Central memory CD8-positive, alpha-beta T cell (primary cell): ENCODE measurements at regions not wholly inside any gene's neighbourhood (a gene's known extent, or its start where the extent isn't known, plus 50 kb on each side); places are given as distances from the start of the nearest gene placed in this dataset.
"Not testable (repeated sequence)": the region's sequence is repeated elsewhere in the genome, so short reads cannot be mapped to it uniquely, and the experiment has no call there.

Experiments
- ATAC-seq: fragments of 150-1000 bp; cut with Tn5 transposase; replicated peaks from 2 replicates; pipeline ENCODE4 v1.10.0; 2022; ENCODE audit warnings: mild to moderate bottlenecking, moderate FRiP score, moderate number of reproducible peaks; ENCODE audit not compliant: poor library complexity, severe bottlenecking; ENCODE audit errors: extremely low read depth
- DNase-seq, 2 donors: peaks; one replicate each; pipeline ENCODE4 v3.0.0; 2021; ENCODE audit warnings: low spot score in 2 of 2
- H3K27ac Mint-ChIP-seq: one replicate; pipeline ENCODE4 v1.8.0; 2022; ENCODE audit warnings: low read depth, mild to moderate bottlenecking, moderate library complexity, mixed read lengths
- H3K27me3 Mint-ChIP-seq: one replicate; pipeline ENCODE4 v1.8.0; 2022; ENCODE audit warnings: mixed read lengths
- H3K36me3 Mint-ChIP-seq: one replicate; pipeline ENCODE4 v1.8.0; 2022; ENCODE audit warnings: mild to moderate bottlenecking, moderate library complexity, mixed read lengths; ENCODE audit not compliant: insufficient read depth
- H3K4me1 Mint-ChIP-seq: one replicate; pipeline ENCODE4 v1.8.0; 2022; ENCODE audit warnings: mixed read lengths
- H3K4me3 Mint-ChIP-seq: one replicate; pipeline ENCODE4 v1.8.0; 2022; ENCODE audit warnings: mild to moderate bottlenecking, moderate library complexity, mixed read lengths
- H3K9me3 Mint-ChIP-seq: one replicate; pipeline ENCODE4 v1.8.0; 2022; ENCODE audit warnings: mixed read lengths

DNA sequence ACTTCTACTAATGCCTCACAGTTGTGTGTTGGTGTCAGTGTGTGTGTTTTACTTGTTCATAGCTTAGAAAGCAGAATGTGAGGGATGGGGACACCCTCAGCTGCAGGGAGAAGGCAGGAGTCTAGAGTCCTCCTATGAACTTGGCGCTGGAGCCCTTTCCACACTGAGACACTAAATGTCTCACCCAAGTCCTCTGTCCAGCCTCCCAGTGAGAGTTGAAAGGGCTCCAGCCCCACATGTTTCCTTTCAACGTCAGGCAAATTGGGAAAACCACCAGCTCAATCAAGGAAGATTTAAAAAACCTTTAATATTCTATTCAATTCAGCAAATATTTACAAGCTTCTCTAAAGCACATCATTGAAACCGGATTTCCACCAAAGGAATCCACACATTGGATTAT, 167.6 kb upstream of the MSX2 start:
- Mint-ChIP-seq H3K36me3 (no peaks in the 10 kb centered on the region), H3K27ac (no peak overlapping the region), H3K9me3 (peaks cover 18% of the 10 kb centered on the region), H3K27me3 (peaks cover 6% of the 10 kb centered on the region), H3K4me3 (no peak overlapping the region), H3K4me1 (no peaks in the 10 kb centered on the region)
- DNase-seq (no peak), ATAC-seq (no peak)

DNA sequence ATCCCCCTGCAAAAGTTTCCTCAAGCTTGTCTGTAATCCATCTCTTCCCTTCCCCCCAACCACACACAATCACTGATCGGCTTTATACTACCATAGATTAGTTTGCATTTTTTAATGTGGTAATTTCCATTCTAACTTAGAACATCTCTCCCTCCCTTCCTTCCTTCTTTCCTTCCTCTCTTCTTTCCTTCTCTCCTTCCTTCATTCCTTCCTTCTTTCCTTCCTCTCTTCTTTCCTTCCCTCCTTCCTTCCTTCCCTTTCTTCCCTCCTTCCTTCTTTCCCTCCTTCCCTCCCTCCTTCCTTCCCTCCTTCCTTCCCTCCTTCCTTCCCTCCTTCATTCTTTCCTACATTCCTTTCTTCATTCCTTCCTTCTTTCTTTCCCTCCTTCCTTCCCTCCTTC, 166.2 kb upstream of the MSX2 start:
- no peak overlapping the region for H3K4me3 Mint-ChIP-seq
- no peaks in the 10 kb centered on the region for H3K36me3 Mint-ChIP-seq
- H3K4me1 Mint-ChIP-seq: no peaks in the 10 kb centered on the region
- DNase-seq (no peak), ATAC-seq (no peak)
- peaks cover 11% of the 10 kb centered on the region for H3K27me3 Mint-ChIP-seq
- no peak overlapping the region for H3K27ac Mint-ChIP-seq
- peaks cover 23% of the 10 kb centered on the region for H3K9me3 Mint-ChIP-seq

DNA sequence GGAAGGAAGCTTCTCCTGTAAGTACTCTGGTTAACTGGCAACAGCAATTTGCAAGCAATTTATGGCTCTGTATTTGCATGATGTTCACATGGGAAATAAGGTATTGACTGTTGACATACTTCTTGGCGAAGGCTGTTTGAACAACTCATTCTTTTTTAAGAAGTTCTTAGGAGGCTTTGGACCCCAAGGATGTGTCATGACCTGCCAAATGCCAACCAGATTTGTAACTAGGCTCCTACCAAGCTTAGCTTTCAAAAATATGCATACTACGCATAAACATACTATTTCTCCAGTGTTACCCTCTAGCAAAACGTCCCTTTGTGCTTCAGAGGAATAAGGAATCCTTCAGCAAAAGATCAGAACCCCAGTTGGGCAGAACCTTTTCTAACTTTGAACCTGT, 165.2 kb upstream of the MSX2 start:
- no peaks in the 10 kb centered on the region for H3K4me1 Mint-ChIP-seq
- no peaks in the 10 kb centered on the region for H3K36me3 Mint-ChIP-seq
- H3K27me3 Mint-ChIP-seq: peaks cover 11% of the 10 kb centered on the region
- DNase-seq: no peak
- no peak for ATAC-seq
- no peak overlapping the region for H3K4me3 Mint-ChIP-seq
- no peak overlapping the region for H3K27ac Mint-ChIP-seq
- peaks cover 23% of the 10 kb centered on the region for H3K9me3 Mint-ChIP-seq

- Mint-ChIP-seq H3K27me3 (peaks cover 11% of the 10 kb centered on the region), H3K4me3 (no peak overlapping the region), H3K4me1 (no peaks in the 10 kb centered on the region), H3K27ac (no peak overlapping the region), H3K36me3 (no peaks in the 10 kb centered on the region), H3K9me3 (peaks cover 23% of the 10 kb centered on the region)
- ATAC-seq: no peak
- no peak for DNase-seq
These were observed 164.8 kb upstream of the MSX2 start for GRCh38 chr5:174559566-174560090.

- peaks cover 11% of the 10 kb centered on the region for H3K27me3 Mint-ChIP-seq
- DNase-seq (no peak), ATAC-seq (no peak)
- H3K4me3 Mint-ChIP-seq: no peak overlapping the region
- H3K36me3 Mint-ChIP-seq: no peaks in the 10 kb centered on the region
- H3K27ac Mint-ChIP-seq: no peak overlapping the region
- no peaks in the 10 kb centered on the region for H3K4me1 Mint-ChIP-seq
- peaks cover 21% of the 10 kb centered on the region for H3K9me3 Mint-ChIP-seq
These were observed 163.5 kb upstream of the MSX2 start for GRCh38 chr5:174560861-174561260.

DNA sequence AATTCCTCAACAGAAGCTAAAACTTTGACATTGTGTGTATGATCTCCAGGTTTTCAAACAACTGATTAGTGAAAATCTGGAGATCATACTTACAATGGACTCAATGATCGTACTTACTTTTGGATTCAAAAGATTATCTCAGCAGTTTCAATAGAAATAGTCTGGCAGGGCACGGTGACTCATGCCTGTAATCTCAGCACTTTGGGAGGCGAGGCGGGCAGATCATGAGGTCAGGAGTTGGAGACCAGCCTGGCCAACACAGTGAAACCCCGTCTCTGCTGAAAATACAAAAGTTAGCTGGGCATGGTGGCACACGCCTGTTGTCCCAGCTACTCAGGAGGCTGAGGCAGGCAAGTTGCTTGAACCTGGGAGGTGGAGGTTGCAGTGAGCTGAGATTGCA, 161.3 kb upstream of the MSX2 start:
- not testable (repeated sequence) for ATAC-seq, H3K4me3 Mint-ChIP-seq, H3K4me1 Mint-ChIP-seq, DNase-seq, H3K36me3 Mint-ChIP-seq, H3K27ac Mint-ChIP-seq
- peaks cover 11% of the 10 kb centered on the region for H3K27me3 Mint-ChIP-seq
- H3K9me3 Mint-ChIP-seq: peaks cover 19% of the 10 kb centered on the region

DNA sequence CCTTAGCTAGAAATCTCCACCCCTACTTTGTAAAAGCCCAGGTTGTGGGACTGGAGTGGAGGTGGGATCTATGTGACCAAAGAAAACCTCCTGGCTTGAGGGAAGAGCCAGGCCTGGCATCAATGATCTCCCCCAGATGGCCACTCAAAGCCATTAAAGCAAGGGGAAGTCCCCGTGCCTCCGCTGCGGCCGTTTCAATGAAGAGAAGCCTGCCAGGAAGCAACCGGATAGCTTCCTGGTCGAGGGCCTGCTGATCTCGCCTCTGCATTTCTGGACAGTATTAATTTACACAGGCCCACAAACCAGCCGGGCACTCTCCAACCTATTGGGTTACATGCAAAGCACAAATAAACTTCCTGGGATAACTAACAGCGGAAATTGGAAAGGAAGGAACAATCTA, 160.5 kb upstream of the MSX2 start:
- DNase-seq (no peak), ATAC-seq (no peak)
- Mint-ChIP-seq H3K4me3 (no peak overlapping the region), H3K36me3 (no peaks in the 10 kb centered on the region), H3K27me3 (peaks cover 11% of the 10 kb centered on the region), H3K9me3 (peaks cover 19% of the 10 kb centered on the region), H3K27ac (no peak overlapping the region), H3K4me1 (no peaks in the 10 kb centered on the region)

DNA sequence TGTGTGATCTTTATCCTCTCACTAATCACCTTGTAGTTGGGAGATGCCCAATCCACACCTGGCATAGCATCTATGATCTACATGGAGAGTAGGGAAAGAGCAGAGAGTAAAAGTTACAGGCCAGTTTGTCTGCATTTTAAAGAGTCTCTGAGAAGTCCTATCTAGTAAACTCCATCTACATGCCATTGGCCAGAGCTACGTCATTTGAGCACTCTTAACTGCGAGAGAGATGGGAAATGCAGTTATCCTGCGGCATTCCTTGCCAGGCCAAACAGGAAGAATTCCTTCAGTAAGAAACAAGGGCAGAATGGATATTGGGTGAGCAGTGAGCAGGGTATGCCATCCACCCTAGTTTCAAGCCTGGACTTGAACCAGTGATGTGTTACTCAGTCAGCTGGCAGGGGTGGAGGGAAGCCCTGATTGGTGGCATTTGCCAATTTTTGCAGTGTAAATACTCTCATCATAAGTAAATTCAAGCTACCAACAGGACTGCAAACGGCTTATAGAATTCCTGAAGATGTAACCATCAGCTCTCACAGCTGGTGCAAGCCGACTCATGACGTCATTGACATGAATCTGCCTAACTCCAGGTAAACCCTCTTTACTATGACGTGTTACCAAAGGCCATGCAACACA, 156.8 kb upstream of the MSX2 start:
- no peaks in the 10 kb centered on the region for H3K36me3 Mint-ChIP-seq
- H3K4me3 Mint-ChIP-seq: no peak overlapping the region
- H3K27ac Mint-ChIP-seq: no peak overlapping the region
- DNase-seq: no peak
- H3K9me3 Mint-ChIP-seq: peaks cover 4% of the 10 kb centered on the region
- no peak for ATAC-seq
- no peaks in the 10 kb centered on the region for H3K27me3 Mint-ChIP-seq
- no peaks in the 10 kb centered on the region for H3K4me1 Mint-ChIP-seq

DNA sequence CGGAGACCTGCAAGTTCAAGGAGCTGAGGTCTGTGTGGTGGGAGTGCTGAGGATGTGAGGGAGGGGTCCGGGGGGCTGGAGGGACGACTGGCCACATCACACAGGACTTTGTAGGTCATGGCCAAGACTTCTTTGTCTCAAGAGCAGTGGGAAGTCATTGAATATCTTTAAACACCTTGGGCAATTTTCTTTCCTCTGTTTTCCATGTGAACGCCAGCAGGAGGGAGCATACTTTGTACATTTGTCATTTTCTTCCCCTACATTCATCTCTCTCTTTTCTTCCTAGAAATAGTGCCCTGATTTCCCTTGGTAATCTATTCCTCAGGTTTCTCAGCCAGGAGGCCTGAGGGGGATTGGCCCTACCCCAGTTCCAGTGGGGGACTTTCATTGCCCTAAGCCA, 153.7 kb upstream of the MSX2 start:
- Mint-ChIP-seq H3K36me3 (no peaks in the 10 kb centered on the region), H3K4me3 (no peak overlapping the region), H3K27me3 (no peaks in the 10 kb centered on the region), H3K4me1 (no peaks in the 10 kb centered on the region), H3K9me3 (peaks cover 4% of the 10 kb centered on the region), H3K27ac (no peak overlapping the region)
- no peak for ATAC-seq
- DNase-seq: no peak

GRCh38 chr5:174571662-174572397, 152.6 kb upstream of the MSX2 start:
- no peaks in the 10 kb centered on the region for H3K36me3 Mint-ChIP-seq
- H3K27ac Mint-ChIP-seq: no peak overlapping the region
- no peaks in the 10 kb centered on the region for H3K27me3 Mint-ChIP-seq
- H3K4me3 Mint-ChIP-seq: no peak overlapping the region
- no peaks in the 10 kb centered on the region for H3K4me1 Mint-ChIP-seq
- no peaks in the 10 kb centered on the region for H3K9me3 Mint-ChIP-seq
- no peak for ATAC-seq
- no peak for DNase-seq

GRCh38 chr5:174572591-174572990, 151.8 kb upstream of the MSX2 start:
- no peaks in the 10 kb centered on the region for H3K27me3 Mint-ChIP-seq
- no peak for ATAC-seq
- H3K36me3 Mint-ChIP-seq: no peaks in the 10 kb centered on the region
- no peak overlapping the region for H3K27ac Mint-ChIP-seq
- H3K4me1 Mint-ChIP-seq: no peaks in the 10 kb centered on the region
- H3K9me3 Mint-ChIP-seq: no peaks in the 10 kb centered on the region
- no peak for DNase-seq
- no peak overlapping the region for H3K4me3 Mint-ChIP-seq

DNA sequence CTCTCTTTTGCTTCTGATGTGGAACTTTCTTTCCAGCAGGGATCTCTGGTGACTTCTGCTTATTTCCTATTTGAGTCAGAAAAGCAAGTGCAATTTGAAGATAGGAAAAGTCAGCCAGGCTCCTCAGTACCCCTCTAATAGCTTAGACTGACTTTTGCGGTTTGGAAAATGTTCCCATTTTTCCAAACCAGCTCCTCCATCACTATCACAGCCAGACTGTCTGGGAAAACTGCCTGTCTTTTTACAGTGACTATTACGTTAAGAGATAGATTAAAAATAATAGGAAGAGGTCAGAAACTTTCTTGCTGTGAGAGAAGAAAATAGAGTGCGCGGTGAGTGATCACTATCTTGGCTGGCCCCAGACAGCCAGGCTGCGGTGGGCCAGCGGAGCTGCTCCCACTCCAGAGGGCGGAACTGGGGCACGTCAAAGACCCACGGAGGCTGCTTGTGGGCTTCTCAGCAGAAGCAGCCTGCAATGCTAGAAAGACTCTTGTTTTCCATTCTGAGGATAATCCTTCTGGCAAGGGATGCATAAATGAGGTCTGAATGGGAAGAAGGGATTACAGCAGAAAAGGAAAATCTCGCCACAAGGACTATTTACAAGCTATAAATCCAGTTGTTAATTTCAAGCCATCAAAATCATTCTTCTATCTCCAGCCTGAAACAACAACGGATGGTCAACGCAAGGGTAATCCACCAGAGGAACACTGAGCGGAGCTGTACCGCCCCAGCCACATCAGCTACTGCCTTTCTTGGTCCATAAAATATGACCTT, 151.0 kb upstream of the MSX2 start:
- ATAC-seq: no peak
- Mint-ChIP-seq H3K36me3 (no peaks in the 10 kb centered on the region), H3K27me3 (no peaks in the 10 kb centered on the region), H3K27ac (no peak overlapping the region), H3K9me3 (no peaks in the 10 kb centered on the region), H3K4me1 (no peaks in the 10 kb centered on the region), H3K4me3 (no peak overlapping the region)
- no peak for DNase-seq

GRCh38 chr5:174575043-174575442, 149.3 kb upstream of the MSX2 start:
- H3K4me3 Mint-ChIP-seq: no peak overlapping the region
- no peaks in the 10 kb centered on the region for H3K4me1 Mint-ChIP-seq
- DNase-seq: no peak
- no peaks in the 10 kb centered on the region for H3K36me3 Mint-ChIP-seq
- no peaks in the 10 kb centered on the region for H3K9me3 Mint-ChIP-seq
- no peaks in the 10 kb centered on the region for H3K27me3 Mint-ChIP-seq
- no peak overlapping the region for H3K27ac Mint-ChIP-seq
- no peak for ATAC-seq
